GM18858 (cell line): ENCODE measurements at regions not wholly inside any gene's neighbourhood (a gene's known extent, or its start where the extent isn't known, plus 50 kb on each side); places are given as distances from the start of the nearest gene placed in this dataset.

ENCODE experiments used
- ATAC-seq: cut with Tn5 transposase; IDR thresholded peaks from one replicate; pipeline ENCODE4 v1.9.1; 2021; ENCODE audit not compliant: unreplicated experiment

GRCh38 chr15:93146601-93147000 lies 57.6 kb upstream of the RGMA start:
- no peak for ATAC-seq

GRCh38 chr15:93146196-93146595 lies 57.2 kb upstream of the RGMA start:
- ATAC-seq = no peak

- ATAC-seq = no peak
Observed at GRCh38 chr15:93144463-93145236, 55.6 kb upstream of the RGMA start.

GRCh38 chr15:93143186-93143585 lies 54.2 kb upstream of the RGMA start:
- no peak for ATAC-seq

- peak; percentile 55 for ATAC-seq
Observed at GRCh38 chr15:93141371-93141794, 52.4 kb upstream of the RGMA start.

- no peak for ATAC-seq
Observed at GRCh38 chr15:93139436-93139835, 50.4 kb upstream of the RGMA start.

GRCh38 chr15:93138681-93139250 lies 49.8 kb upstream of the RGMA start:
- no peak for ATAC-seq
